Stimulated activated CD4-positive, alpha-beta T cell treated with anti-CD3 and anti-CD28 coated beads, Interleukin-15, amount 100 ng/mL, for 24 hours (primary cell): ENCODE measurements at regions not wholly inside any gene's neighbourhood (a gene's known extent, or its start where the extent isn't known, plus 50 kb on each side); places are given as distances from the start of the nearest gene placed in this dataset.

Experiments used
- DNase-seq: peaks from one replicate; pipeline ENCODE4 v3.0.0-alpha.2; 2020

DNA sequence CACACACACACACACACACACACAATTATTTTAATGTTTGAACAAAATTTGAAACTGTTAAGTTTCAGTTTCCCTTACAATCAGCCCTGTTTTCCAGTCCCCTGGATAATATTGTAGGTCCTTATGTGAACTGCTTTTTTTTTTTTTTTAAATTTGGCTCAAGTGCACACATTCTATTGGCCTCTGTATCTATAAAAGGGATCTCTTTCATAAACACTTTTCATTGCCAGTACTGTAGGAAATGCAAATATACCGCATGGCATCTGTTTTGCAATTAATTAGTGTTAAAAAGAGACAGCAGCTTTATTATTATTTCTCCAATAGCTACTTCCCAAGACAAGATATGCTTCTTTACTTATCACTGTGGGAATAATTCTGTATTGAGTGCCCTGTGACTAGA is 738.7 kb downstream of the EPHA4 start:
- no peak for DNase-seq

DNA sequence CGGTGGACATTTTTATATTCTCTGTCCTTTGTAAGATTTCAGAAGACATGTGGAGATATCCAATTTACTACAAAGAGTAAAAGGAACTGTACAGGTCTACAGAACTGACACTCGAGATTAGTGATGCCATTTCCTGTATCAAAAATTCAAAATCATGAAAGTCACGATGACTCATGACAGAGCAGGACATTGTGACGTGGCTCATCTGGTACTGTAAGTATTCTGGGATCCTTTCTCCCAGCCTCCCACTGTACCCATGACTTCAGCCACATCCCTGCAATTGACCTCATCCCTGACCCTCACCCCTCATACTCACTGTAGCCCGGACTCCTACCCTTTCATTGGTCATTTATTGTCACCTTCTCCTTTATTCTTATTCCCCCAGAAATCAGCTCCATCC is 736.5 kb downstream of the EPHA4 start:
- no peak for DNase-seq

DNA sequence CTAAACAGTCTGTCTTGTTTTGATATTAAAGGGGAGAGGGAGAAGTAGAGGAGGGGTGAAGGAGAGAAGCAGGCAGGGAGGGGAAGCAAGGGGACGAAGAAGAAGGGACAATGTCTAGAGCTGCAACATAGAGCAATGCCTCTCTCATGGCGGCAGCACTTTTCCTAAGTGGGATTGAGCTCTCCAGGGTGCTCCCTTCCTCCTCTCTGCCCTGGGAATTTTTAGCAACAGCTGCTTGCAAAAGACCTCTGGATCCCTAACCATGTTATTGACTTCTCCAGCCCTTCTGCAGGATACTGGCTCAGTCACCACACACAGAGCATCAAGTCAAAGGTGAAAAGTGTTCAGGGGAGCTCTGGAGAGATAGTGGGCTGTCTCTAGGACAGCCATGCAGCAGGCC is 734.9 kb downstream of the EPHA4 start:
- DNase-seq: no peak

GRCh38 chr2:220842901-220843665 is 729.0 kb downstream of the EPHA4 start:
- no peak for DNase-seq

GRCh38 chr2:220845766-220846273 is 726.3 kb downstream of the EPHA4 start:
- no peak for DNase-seq

- DNase-seq: no peak
These were observed 725.1 kb downstream of the EPHA4 start for GRCh38 chr2:220847006-220847405.

GRCh38 chr2:220847589-220847988 is 724.5 kb downstream of the EPHA4 start:
- DNase-seq: no peak

DNA sequence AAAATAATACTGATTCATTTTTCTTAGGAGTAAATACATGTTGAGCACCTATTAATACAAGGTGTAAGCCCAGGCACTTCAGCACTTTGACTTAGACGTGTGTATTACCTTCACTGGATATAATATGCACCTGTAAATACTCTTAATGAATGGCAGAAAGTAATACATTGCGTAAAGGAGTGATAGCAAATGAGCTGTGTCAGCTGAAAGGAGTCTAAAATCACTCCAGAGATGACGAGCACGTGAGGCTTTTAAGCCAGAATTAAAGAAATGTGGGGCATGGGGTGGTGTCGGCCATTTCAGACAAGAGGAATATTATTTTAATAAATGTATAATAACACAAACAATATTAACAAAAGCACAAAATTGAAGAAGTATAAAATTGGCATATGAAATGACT is 722.7 kb downstream of the EPHA4 start:
- DNase-seq: no peak

- no peak for DNase-seq
These were observed 722.0 kb downstream of the EPHA4 start for GRCh38 chr2:220850116-220850515.

DNA sequence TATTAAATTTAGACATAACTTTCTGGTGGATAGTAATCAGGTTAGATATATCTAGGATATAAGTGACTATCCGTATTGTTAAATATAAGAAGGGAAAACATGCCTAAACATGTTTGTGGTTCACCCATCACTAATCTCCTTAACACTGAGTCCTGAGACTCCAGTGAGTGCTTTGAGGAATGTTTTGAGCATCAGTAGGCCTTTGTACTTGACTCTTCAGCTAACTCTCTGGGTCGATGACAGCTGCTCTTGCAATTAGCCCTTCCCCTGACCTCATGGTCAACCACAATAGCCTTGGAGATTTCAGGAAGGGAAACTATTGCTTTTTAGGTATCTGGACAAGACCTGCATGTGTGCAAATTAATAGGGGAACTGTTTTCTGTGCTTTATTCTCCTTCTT is 716.8 kb downstream of the EPHA4 start:
- no peak for DNase-seq

DNA sequence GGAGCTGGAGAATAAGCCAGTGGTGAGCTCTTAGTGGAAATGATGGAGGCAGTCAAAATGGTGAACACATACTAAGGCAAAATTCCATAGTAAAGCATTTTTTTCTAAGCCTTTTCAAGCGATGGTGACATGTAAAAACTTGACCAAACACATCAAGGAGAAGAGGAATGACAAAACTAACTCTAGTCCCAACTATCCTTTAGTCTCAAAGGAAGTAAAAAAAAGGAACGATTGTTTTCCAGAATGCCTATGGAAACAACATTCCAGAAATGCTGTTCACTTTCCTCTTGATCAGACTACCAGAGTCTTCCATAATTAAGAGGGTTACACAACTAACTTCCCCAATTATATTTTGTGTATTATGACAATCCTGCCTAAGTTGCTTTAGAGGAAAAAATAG is 715.6 kb downstream of the EPHA4 start:
- no peak for DNase-seq

GRCh38 chr2:220857368-220857767 is 714.7 kb downstream of the EPHA4 start:
- DNase-seq: no peak

DNA sequence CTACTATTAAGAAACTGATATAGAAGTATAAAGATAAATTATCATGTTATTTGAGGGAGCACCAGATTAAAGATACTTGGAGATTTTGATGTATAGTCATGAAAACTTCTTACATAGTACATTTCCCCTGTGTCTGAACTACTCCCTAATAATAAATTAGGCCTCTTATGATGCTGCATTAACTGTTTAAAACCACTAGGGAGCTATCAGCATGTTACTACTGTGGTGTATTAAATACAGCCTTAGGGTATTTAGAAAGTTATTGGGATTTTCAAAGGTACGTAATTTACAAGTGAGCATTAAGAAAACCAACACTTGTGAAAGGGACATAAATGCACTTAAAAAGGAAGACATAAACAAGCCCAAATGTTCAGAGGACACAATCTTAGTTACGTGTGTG is 714.0 kb downstream of the EPHA4 start:
- no peak for DNase-seq

DNA sequence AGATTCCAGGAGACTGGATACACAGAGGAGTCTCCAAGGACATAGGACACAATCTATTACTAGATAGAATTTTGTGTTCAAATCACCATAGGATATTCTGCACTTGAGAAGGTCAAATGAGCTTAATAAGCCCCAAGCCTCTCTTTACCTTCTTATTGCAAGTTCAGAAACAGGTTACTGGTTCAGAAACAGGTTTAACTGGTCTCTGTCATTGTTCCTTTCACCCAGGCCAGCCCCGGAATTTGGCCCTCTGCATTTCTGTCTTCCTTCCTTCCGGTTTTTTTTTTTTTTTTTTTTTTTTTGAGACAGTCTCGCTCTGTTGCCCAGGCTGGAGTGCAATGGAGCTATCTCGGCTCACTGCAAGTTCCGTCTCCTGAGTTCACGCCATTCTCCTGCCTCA is 700.2 kb downstream of the EPHA4 start:
- DNase-seq: no peak

DNA sequence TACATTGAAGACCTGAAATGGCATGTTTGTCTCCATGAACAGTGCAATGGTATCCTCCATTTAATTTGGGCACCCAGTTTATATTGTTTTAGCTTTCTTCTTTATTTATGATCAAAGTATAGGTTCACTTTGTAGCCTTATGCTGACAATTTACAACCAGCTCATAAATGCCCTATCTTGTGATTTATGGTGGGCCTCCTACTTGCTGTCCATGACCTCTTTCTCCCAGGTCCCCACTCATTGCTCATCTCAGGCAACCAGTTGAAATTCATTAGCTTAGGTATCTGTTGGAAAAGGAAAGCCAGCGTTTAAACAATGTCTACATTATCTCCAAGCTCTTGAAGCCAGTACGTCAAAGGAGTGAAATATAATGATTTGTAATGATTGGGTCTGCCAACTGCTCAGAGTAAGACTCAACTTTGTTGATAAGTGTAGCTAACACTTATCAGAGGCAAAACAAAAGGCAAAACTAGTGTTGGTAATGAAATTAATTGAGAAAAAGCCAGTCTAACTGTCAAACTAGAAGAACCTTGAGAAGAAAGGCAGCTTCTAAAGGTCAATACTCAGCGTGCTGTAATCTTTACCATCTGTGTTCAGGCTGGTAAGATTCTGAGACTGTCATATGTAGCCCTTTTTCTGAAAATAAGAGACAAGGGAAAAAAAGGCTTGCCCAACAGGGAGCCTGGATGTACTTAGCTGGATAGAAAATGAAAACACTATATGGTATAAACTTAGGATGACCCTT is 695.9 kb downstream of the EPHA4 start:
- DNase-seq: no peak

- no peak for DNase-seq
These were observed 694.6 kb downstream of the EPHA4 start for GRCh38 chr2:220877491-220877890.

GRCh38 chr2:220877897-220878296 is 694.2 kb downstream of the EPHA4 start:
- DNase-seq: no peak

DNA sequence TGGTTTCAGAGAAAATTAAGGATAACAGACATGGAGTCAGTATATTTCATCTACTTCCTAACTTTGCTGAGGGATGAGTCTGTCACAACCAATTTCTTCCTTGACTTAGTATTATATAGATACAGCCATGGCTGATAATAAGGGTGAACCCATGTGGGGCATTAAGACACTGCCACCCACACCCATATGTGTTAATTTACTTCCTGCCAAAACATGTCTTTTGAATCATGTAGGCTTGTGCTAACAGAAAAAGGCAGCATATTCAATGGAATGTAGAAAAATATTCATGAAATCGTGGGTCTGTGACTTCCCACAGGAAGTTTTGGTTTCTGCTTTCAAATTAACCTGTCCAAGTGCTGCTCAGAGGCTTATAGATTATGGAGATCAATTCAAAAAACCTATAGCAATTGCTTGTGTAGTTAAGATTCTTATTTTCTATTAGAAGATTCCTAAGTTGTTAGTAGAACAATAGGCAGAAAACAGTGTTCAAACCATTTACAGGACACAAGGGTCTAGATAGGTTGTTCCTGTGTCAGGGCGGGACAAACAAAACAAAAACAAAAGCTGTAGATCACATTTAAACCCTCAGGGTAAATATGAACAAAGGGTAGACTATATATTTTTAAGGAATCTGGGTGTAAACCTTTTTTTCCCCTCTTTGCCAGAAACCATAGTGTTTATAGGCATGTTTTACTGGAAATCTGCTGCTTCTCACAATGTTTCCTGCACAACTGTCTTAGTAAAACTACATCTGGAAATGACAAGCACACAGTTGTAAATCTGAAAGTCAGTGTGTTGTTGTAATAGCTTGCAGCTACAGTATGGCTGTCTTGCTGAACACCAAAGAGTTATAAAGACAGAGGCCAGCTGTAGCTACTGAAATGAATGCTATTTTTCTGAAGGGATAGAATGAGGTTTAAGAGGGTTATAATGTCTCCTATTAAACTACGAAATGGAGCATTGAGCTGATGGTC is 691.2 kb downstream of the EPHA4 start:
- DNase-seq: no peak

DNA sequence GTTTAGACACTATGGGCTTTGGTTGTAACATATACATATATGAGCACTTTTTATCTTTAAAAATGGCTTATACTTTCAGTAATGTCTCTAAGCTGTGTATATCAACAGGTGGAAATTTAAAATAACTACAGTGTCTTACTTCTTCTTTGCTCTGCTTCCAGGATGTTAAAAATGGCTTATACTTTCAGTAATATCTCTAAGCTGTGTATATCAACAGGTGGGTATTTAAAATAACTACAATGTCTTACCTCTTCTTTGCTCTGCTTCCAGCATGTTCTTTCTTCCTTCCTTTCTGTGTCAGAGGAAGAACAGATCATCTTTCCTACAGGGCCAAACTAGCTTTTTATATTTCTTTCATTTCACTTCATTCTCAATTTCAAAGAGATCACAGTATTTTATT is 689.6 kb downstream of the EPHA4 start:
- no peak for DNase-seq

GRCh38 chr2:220885593-220885992 is 686.5 kb downstream of the EPHA4 start:
- no peak for DNase-seq

DNA sequence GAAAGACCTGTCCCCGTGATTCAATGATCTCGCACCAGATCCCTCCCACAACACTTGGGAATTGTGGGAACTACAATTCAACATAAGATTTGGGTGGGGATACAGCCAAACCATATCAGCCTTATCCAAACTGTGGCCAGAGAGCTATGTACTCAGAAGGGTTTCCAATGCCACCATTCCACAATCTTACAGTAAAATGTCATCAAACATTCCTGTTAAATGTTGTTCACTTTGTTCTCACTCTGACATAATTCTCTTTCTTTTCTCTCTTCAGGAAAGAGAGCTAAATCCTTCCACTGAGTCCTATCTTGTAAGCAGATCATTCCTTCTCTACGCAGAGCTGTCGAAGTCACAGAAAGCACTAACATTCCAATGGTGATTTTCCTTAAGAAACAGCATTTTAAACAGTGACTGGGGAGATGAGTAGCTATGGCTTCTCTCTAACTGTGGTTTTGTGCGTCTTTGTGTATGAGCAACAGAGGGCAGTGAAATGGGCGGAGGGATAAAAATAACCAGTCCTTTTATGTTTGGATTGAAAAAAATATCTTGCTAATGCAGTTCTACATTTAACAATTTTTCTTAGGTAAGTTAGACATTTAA is 684.7 kb downstream of the EPHA4 start:
- no peak for DNase-seq

DNA sequence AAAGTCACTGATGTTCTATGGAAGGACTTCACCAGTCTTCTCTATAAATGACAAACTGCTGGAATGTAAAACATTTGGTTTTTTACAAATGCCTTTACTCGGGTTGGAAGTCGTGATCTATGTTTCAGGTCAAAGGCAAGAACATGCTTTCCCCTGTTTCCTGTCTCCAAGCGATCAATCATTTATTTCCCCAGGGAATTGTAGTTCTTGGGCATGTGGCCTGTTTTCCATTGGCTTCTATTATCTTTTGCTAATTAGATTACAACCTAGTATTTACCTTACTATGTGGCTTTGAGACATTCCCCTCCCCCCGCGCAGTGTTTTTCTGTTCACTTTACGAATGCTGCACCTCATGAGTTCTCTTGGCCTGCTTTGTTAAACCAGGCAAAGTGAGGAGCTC is 684.2 kb downstream of the EPHA4 start:
- DNase-seq: no peak

DNA sequence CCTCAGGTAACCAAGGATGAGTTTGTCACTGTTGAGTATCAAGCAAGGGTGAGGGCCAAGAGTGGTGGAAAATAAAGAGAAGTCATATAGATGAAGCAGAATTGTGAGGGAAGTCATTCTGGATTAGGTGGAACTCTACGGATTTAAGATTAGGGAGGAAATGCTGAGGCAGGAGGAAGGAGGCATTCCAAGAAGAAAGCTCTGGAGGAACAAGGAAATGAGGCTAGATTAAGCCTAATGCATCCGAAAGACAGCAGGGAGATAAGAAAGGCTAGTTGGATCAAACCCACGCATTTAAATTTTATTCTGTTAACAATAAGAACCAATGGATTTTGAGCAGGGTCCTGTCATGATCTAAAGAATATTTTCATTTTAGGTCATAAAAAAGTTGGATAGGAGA is 681.2 kb downstream of the EPHA4 start:
- DNase-seq: no peak
